ENCODE measurements at regions not wholly inside any gene's neighbourhood (a gene's known extent, or its start where the extent isn't known, plus 50 kb on each side); places are given as distances from the start of the nearest gene placed in this dataset.

DNA sequence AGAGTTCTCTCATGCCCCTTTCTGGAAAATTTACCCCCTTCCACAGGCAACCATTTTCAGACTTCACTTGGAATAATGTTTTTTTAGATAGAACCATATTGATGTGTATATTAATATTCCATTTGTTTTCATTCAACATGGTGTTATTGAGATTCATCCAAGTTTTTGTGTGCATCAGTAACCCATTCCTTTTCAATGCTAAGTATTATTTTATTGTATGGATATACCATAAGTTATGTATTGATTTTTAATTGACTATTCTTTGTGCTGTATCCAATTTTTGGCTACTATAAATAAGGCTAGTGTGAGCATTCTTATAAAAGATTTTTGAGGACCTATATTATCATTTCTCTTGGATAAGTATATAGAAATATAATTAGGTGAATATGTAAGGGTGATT lies 1025.7 kb downstream of the GRM8 start:
- H3K4me1 ChIP-seq, result no peaks in the 10 kb centered on the region
- DNase-seq (no peak), ATAC-seq (no peak)
- peaks cover 0 to 5% (median 0%) of the 10 kb centered on the region in 11 donors for H3K9me3 ChIP-seq
- H3K27ac ChIP-seq, result no peak overlapping the region
- H3K36me3 ChIP-seq, result no peaks in the 10 kb centered on the region
- TF ChIP-seq, protein P1, sequence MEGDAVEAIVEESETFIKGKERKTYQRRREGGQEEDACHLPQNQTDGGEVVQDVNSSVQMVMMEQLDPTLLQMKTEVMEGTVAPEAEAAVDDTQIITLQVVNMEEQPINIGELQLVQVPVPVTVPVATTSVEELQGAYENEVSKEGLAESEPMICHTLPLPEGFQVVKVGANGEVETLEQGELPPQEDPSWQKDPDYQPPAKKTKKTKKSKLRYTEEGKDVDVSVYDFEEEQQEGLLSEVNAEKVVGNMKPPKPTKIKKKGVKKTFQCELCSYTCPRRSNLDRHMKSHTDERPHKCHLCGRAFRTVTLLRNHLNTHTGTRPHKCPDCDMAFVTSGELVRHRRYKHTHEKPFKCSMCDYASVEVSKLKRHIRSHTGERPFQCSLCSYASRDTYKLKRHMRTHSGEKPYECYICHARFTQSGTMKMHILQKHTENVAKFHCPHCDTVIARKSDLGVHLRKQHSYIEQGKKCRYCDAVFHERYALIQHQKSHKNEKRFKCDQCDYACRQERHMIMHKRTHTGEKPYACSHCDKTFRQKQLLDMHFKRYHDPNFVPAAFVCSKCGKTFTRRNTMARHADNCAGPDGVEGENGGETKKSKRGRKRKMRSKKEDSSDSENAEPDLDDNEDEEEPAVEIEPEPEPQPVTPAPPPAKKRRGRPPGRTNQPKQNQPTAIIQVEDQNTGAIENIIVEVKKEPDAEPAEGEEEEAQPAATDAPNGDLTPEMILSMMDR (IDR thresholded peaks at IDR 0.05), result no peak
- no peaks in the 10 kb centered on the region for H3K27me3 ChIP-seq
- intact Hi-C loops (cut with DNase I), result no loop called here
- H3K4me3 ChIP-seq, result no peak overlapping the region

DNA sequence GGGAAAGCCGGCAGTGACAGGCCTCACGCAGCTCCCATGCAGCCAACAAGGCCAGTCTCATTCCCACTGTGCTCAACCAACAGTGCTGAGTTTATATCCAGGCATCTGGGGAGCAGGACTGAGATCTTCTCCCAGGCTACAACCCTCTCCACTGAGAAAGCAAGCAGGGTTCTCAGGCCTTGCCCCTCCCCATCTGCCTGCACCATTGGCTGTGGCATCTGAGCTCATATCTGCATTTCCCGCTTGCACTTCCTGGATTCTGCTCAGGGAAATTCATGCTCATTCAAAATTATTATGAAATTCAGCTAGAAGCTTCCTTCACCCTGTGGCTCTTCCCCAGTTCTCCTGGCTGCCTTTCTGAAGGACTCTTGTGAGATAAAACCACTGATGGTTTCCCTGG lies 1029.0 kb downstream of the GRM8 start:
- TF ChIP-seq, protein P1 (IDR thresholded peaks at IDR 0.05), result no peak
- intact Hi-C loops (cut with DNase I), result no loop called here
- no peaks in the 10 kb centered on the region for H3K4me1 ChIP-seq
- peaks cover 0 to 26% (median 0%) of the 10 kb centered on the region in 11 donors for H3K9me3 ChIP-seq
- no peaks in the 10 kb centered on the region for H3K27me3 ChIP-seq
- H3K4me3 ChIP-seq, result no peak overlapping the region
- WGBS, 2 donors, result 67 to 73% methylated on average over 3 of the region's 3 CpGs
- DNase-seq (no peak), ATAC-seq (no peak)
- H3K36me3 ChIP-seq, result no peaks in the 10 kb centered on the region
- H3K27ac ChIP-seq, result no peak overlapping the region

DNA sequence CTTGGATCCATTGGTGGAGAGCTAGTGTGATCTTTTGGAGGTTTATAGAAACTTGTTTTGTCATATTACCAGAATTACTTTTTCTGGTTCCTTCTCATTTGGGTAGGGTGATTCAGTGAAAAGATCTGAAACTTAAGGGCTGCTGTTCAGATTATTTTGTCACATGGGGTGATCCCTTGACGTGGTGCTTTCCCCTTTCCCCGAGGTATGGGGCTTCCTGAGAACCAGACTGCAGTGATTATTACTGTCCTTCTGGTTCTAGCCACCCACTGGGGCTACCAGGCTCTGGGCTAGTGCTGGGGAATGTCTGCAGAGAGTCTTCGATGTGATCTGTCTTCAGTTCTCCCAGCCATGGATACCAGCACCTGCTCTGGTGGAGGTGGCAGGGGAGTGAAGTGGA lies 1030.0 kb downstream of the GRM8 start:
- ATAC-seq (no peak), DNase-seq (no peak)
- intact Hi-C loops (cut with DNase I), result no loop called here
- Histone ChIP-seq H3K27ac (no peak overlapping the region), H3K27me3 (no peaks in the 10 kb centered on the region), H3K4me3 (no peak overlapping the region), H3K36me3 (no peaks in the 10 kb centered on the region), H3K4me1 (no peaks in the 10 kb centered on the region), H3K9me3 (peaks cover 0 to 29% (median 0%) of the 10 kb centered on the region in 11 donors)
- 73 to 83% methylated on average over 3 of the region's 3 CpGs for WGBS, 2 donors
- TF ChIP-seq, protein P1 (IDR thresholded peaks at IDR 0.05), result no peak

DNA sequence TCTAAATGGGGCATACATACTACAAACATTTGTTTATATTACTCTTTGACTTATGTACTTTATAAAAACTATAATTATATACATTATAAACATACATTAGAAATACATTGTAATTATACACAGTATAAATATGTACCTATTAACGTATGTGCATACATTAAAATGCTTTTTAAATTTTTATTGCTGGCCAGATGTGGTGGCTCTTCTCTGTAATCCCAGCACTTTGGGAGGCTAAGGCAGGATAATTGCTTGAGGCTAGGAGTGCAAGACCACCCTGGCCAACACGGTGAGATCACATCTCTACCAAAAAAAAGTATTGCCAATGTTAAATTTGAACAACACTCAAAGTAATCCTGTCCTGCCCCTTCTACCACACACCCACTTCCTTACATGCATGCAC lies 1037.0 kb downstream of the GRM8 start:
- no peak for DNase-seq
- Histone ChIP-seq H3K27me3 (no peaks in the 10 kb centered on the region), H3K4me1 (no peaks in the 10 kb centered on the region), H3K9me3 (peaks cover 0 to 19% (median 0%) of the 10 kb centered on the region in 11 donors), H3K36me3 (no peaks in the 10 kb centered on the region), H3K27ac (no peak overlapping the region), H3K4me3 (no peak overlapping the region)
- TF ChIP-seq, protein P1 (IDR thresholded peaks at IDR 0.05), result no peak
- WGBS, 2 donors, result 74 to 77% methylated on average over 2 of the region's 2 CpGs
- ATAC-seq, result no peak
- intact Hi-C loops (cut with DNase I), result no loop called here

DNA sequence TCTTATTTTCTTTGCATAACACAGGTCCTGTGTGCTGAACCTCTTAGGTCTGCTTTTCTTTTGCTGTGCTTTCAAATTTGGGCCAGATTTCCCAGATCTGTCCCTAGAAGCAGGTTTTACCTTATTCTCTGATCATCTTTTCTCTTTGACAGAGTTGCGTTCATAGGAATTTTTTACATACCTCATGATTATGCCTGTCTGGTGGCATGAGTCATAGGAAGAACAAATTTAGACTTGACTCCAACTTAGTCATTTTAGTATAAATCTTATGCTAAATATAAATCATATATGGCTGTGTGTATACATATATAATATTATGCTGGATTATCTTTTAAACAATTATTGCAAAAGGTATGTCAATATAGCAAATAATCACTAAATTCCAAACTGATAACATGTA lies 1038.9 kb downstream of the GRM8 start:
- no peak for ATAC-seq

More for the DNA sequence above, 1038.9 kb downstream of the GRM8 start:
- no peaks in the 10 kb centered on the region for H3K36me3 ChIP-seq
- DNase-seq, result no peak
- H3K27ac ChIP-seq, result no peak overlapping the region
- no peak overlapping the region for H3K4me3 ChIP-seq
- intact Hi-C loops (cut with DNase I), result no loop called here
- H3K27me3 ChIP-seq, result no peaks in the 10 kb centered on the region
- H3K4me1 ChIP-seq, result no peaks in the 10 kb centered on the region
- TF ChIP-seq, protein P1 (IDR thresholded peaks at IDR 0.05), result no peak
- peaks cover 0 to 6% (median 0%) of the 10 kb centered on the region in 11 donors for H3K9me3 ChIP-seq
- 67 to 71% methylated on average over 1 of the region's 1 CpG for WGBS, 2 donors

Data from heart right ventricle (tissue), 16 donors.